GM21717 (cell line): ENCODE measurements at regions not wholly inside any gene's neighbourhood (a gene's known extent, or its start where the extent isn't known, plus 50 kb on each side); places are given as distances from the start of the nearest gene placed in this dataset.
"Not testable (repeated sequence)": the region's sequence is repeated elsewhere in the genome, so short reads cannot be mapped to it uniquely, and the experiment has no call there.

Experiments
- ATAC-seq: cut with Tn5 transposase; IDR thresholded peaks from one replicate; pipeline ENCODE4 v1.9.1; 2021; ENCODE audit warnings: mild to moderate bottlenecking, moderate library complexity; ENCODE audit not compliant: unreplicated experiment

DNA sequence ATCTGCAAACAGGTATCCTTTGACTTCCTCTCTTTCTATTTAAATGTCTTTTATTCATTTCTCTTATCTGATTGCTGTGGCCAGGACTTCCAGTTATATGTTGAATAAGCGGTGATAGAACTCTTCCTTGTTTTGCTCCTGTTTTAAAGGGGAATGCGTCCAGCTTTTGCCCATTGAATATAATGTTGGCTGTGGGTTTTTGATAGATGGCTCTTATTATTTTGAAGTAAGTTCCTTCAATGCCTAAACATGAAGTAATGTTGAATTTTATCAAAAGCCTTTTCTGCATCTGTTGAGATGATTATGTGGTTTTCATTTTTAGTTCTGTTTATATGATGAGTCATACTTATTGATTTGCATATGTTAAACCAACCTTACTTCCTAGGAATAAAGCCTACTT is 300.5 kb upstream of the CTNND2 start:
- ATAC-seq = no peak

DNA sequence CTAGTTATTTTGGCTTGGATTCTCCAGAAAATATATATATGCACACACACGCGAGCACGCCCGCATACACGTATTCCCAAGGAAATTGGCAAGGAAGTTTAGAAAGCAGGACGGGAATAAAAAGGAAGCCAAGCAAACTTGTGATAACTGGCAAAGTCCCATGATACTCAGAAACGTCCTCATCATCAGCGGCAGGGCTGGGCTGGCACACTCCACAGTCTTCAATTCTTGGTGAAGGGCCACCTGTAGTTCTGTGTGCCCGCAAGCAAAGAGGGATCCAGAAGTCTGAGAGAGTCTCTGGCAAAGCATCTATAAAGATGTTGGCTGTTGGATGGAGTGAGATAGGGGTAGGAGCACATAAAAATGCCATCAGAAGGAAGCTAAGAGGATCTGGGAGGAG is 289.3 kb upstream of the CTNND2 start:
- no peak for ATAC-seq

DNA sequence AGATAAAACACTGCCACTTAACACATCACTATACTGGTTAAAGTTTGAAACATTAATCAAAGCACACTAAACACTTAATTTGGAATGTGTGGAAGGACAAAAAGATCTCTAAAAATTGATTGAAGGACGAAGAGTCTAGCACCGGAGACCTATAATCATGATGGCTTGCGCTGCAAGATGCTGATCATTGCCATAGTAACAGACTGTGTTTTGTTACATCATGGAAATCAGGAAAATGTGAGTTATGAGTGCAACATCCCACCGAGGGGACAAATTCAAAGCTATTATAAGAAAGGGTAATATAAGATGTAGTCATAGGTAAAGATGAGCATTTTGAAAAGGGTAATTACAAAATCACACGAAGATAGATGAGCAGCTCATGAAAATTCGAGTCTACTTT is 278.8 kb upstream of the CTNND2 start:
- no peak for ATAC-seq

DNA sequence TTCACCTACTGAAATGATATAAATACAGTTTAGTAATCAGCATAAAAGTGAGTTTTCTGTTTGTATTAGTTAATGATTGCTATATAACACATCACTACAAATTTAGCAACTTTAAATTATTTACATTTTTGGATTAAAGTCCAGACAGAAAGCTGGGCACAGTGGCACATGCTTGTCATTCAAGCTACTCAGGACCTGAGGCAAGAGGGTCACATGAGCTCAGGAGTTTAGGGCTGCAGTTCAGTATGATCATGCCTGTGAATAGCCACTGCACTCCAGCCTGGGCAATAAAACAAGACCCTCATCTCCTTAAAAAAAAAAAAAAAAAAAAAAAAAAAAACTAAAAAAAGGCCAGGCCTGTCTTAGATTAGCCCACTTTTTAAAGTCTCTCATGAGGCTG is 273.6 kb upstream of the CTNND2 start:
- ATAC-seq = no peak

DNA sequence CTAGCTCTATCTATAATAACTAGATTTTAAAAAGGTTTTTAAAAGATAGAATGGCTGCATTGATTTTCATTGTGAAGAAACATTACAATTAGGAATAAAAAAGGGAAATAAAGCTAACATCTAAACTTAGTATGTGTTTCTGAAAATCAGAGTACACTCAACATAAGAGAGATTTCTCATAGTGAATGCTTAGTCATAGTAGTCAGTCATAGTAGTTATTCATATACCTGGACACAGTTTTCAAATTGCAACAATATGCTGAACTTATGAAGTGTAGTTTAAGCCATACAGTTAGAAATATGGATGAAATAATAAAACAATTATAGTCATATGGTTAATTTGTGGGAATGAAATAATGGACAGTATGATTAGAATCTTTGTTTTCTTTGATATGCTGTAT is 273.0 kb upstream of the CTNND2 start:
- ATAC-seq = no peak

DNA sequence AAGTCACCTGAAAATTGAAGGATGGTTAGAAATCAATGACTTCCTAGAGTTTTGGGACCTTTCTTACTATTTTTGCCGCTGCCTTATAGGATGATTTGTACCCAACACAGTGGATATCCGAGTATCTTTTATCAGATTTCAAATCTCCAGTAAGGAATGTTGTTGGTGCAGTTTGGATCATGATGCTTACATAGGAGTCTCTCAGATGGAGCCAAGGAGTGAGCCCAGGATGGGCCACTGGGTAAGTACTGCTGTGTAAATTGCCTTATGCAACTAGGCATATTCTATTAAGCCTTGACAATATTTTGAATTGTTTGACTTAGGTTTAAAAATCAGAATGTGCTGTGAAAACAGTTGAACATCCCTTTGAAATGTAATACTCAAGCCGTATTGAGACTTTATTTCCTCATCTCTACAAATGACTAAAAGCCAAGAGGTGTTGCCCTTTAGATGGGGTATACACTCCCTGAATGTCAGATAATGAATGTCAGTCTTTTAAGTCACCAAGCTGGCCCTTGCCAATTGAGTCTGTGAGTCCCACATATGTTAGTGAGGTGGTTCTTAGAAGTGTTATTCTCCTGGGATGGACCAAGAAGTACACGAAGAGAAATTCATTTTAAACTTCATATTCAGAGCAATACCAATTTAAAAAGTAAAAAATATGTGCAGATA is 271.8 kb upstream of the CTNND2 start:
- no peak for ATAC-seq

DNA sequence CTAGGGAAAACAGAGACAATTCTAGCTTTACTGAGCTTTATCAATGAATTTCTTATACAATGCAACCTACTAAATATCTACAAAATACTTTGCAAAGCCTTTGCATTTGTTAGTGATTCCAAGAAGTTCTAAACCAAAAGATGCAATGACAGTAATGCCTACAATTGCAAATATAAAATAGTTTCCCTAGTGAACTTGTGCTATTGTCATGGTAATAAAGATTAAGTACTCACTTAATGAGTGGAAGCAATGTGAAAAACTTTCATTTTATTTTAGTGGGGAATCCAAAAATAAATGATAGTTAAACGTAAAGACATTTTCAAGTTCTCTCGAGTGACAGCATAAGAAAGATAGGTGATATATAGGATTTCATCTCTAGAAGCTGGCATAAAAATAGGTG is 270.5 kb upstream of the CTNND2 start:
- ATAC-seq = no peak

DNA sequence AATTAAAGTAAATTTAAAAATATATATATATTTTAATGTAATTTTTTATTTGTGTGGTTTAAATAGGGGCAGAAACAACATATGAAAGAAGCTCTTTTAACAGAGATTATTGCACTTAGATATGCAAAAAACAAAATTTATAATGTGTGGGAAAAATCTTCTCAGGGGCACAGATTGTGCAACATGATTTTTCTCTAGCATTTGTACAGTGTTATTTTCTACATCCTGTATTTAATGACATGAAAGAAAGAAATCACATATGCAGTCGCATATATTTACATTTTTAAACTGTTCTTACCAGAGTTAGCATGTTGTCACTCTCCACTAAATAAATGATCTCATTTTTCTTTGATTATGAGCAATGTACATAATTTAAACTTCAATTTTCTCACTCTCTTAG is 265.3 kb upstream of the CTNND2 start:
- no peak for ATAC-seq

DNA sequence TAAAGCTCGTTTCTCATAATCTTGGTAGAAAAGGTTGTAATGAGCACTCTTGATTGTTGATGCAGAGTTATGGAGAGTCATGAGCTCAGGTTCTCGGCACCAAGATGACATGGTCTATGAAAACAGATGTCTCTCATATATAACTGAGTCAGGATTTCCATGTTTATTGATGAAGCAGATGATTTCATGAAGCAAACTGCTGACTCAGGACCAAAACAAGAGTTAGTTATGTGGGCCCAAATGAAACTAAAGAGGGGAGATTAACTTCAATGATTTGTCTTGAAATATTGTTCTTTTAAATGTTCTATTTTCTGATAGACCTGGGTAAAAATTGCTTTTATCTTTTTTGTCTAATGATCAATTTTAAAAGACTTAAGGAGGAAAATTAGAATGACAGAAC is 258.6 kb upstream of the CTNND2 start:
- ATAC-seq = no peak

DNA sequence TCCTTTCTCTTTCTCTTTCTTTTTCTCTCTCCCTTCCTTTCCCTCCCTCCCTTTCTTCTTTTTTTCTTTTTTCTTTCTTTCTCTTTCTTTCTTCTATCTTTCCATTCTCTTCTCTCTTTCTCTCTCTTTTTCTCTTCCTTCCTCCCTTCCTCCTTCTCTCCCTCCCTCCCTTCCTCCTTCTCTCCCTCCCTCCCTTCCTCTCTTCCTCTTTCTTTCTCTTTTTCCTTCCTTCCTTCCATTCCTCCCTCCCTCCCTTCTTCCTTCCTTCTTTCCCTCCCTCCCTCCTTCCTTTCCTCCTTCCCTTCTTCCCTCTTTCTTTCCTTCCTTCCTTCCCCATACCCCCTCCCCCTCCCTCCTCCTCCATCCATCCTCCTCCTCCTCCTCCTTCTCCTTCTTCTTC is 243.3 kb upstream of the CTNND2 start:
- no peak for ATAC-seq

DNA sequence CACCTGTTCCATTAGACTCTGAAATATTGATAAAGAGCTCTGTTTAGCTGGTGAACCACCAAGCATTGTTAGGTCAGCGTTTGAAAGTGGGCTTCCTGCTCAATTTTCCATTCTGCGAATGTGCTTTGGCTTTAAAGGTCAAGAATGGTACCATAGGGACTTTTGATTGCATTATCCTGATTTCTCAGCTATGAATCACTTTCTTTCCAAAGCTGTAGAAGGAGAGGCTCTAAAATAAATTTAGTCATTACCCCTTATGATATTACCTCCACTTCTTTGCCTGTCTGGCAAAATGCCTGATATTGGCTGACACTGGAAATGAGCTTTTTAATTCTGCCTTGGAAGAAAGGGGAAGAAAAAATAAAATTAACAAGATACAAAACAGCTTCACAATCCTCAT is 237.2 kb upstream of the CTNND2 start:
- ATAC-seq = no peak

DNA sequence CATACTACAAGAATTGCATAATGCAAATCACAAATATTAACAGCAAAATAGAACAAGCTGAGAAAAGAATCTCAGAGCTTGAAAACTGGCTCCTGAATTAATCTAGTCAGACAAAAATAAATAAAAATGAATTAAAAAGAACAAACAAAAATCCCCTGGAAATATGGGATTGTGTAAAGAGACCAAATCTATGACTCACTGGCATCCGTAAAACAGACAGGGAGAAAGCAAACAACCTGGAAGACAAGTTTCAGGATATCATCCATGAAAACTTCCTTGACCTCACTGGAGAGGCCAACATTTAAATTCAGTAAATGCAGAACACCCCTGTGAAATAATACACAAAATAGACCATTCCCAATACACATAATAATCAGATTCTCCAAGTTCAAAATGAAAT is 229.3 kb upstream of the CTNND2 start:
- ATAC-seq = no peak

DNA sequence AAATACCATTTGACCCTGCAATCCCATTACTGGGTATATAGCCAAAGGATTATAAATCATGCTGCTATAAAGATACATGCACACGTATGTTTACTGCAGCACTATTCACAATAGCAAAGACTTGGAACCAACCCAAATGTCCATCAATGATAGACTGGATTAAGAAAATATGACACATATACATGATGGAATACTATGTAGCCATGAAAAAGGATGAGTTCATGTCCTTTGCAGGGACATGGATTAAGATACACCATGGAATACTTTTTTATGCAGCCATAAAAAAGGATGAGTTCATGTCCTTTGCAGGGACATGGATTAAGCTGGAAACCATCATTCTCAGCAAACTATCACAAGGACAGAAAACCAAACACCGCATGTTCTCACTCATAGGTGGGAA is 226.8 kb upstream of the CTNND2 start:
- not testable (repeated sequence) for ATAC-seq

DNA sequence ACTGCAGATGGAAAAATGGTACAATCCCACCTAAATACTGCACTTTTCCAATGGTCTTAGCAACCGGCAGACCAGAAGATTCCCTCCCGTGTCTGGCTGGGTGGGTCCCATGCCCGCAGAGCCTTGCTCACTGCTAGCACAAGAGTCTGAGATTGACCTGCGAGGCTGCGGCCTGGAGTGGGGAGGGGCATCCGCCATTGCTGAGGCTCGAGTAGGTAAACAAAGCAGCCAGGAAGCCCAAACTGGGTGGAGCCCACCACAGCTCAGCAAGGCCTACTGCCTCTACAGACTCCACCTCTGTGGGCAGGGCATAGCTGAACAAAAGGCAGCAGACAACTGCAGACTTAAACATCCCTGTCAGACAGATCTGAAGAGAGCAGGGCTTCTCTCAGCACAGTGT is 221.6 kb upstream of the CTNND2 start:
- ATAC-seq = no peak

DNA sequence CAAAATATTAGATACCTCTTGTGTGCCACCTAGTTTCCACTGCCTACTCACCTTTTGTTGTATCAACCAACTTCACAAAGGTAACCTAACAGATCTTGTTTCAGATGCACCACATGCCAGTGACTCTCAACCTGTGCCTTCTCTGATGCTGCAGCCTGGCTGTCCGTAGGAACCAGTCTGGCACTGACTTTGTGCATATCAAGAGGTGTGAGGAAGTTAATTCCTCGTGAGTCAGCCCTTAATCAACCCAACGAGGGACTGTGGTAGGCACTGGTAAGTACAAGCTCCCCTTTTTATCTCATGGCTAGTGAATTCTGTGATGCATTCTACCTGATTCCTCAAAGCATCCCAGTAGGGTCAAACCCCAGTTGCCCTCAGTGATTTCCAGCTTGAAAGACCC is 215.4 kb upstream of the CTNND2 start:
- ATAC-seq = no peak

DNA sequence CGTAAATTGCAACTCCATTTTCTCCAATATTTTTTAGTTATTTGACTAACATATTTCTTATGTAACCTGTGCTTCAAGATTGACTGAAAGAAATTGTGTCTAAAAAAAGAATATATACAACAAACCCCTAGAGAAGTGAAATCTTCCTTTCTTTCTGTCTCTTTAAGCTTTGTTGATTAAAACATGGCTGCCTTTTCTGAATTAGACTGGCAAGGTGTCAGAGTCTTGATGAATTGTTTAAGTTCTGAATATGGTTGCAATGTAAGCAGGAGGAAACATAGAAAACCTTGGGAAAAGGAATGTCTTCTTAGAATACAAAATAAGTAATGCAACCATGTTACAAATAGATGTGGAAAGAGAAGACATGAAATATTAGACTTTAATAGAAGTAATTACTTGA is 209.8 kb upstream of the CTNND2 start:
- ATAC-seq = no peak

DNA sequence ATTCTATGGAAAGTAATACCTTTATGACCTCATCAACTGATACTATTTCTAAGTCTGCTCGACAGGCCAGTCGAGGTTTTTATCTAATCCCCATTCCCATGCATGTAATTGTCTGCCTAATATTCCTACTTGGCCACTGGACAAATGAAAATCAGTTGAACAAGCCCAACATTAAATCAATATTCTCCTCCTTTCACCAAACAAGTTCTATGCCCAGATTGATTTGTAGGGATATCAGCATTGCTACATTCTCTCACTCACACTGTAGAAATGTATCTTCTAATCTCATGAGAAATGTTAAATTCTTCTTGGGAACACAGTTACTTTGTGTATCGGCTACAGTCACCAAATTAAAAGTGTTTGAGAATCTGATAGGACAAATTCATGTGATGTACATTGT is 208.8 kb upstream of the CTNND2 start:
- ATAC-seq = no peak

DNA sequence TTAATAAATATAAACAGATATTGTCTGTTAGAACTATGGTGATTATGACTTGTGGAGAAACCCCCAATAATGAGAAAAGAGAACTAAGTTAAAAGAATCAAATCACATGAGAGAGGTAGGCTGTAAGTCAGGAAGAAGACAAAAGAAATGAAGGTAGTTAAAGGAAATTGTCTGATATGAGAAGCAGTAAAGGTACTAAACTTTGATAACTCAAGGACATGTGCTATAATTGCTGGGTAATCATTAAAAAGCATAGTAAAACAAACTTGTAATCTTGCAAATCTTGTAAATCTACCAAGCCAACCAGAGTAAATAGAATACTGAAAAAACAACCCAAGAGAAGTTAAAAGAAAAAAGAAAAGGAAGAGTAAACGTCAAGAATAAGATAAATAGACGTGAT is 207.0 kb upstream of the CTNND2 start:
- ATAC-seq = no peak

DNA sequence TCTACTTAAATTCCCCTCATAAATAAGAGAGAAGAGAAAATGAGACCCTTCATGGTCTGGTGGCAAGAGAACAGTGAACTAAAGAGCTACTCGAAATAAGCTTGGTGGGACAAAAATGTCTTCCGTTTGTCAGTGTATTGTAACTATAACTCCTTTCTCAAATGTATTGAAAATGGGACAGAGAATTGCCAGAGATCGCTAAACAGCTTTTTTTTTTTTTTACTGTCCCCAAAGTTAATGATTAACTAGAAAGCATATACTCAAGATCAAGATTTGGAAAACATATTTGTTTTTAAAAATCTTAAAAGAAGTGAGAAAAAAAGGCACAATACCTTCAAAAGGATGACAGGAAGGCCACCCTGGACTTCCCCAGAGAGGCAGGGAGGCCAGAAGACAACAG is 206.4 kb upstream of the CTNND2 start:
- no peak for ATAC-seq

DNA sequence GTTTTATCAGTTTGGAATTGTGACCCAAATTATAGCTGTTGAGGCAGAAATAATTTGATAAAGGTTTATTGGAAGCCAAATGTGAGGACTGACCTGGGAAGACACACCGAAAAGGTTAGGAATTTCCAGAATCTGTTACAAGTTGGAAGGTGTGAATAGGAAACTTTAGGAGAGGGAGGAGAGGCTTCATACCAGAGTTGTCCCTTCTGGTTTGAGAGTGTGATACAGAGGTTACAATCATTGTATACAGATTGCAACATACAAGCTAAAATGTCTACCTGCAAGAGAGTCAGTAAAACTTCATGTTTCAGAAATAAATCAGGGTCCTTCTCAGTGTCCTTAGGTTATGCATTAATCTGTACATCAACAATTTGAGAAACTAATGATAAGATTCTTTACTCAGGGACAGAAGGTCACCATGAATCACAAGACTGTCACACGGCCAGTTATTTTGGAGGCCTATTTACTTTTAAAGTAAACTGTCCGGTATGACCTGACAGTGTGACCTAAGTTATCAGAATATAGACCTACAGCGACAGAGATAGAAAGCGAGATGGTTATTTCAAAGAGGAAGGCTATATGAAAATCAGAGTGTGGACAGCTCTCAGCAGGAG is 204.9 kb upstream of the CTNND2 start:
- no peak for ATAC-seq

DNA sequence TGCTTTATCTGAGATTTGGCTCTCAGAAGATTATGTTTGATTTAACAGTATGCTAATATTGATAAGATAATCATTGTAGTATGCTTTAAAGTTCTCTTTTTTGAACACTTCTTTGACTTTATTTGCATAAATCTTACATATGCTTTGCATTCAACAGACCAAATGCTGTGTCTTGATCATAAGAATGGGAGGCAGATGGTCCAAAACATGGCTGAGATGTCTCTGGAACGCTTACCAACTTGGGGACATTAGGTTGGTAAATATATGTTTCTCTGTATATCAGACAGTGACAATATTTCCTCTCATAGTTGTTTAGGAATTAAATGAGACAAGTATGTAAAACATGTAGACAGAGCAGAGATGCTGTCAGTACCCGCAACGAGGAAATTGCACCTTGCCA is 197.9 kb upstream of the CTNND2 start:
- ATAC-seq = no peak

DNA sequence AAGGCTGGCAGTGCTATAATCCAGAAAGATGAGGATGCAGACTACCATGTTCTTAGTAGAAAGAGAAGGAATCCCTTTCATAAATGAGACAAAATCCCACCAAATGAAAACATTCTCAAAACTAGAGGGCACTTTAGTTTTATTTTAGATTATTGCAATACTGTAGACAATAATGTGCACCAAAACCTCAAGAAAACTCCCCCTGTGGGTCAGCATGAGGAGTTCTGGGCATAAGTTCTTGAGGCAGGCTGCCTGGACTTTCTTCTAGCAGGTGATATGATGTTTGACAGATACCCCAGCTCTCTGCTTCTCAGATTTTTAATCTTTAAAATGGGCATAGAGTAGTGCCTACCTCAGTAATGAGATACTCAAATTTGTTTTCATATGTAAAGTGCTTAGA is 196.3 kb upstream of the CTNND2 start:
- ATAC-seq = no peak

DNA sequence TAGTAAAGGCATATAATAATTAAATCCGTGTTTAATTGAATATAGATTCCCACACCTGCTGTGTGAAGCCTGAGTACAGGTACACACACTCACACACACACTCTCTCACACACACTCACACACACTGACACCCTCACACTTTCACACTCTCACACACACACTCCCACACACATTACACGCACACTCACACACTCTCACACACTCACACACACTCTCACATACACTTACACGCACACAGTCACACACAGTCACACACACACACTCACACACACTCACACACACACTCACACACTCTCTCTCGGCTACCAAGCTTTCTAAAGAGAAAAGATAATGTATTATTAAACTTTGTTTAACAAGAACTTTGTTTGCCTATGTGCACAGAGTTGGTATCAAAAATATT is 195.1 kb upstream of the CTNND2 start:
- no peak for ATAC-seq
